ENCODE measurements at regions not wholly inside any gene's neighbourhood (a gene's known extent, or its start where the extent isn't known, plus 50 kb on each side); places are given as distances from the start of the nearest gene placed in this dataset.

DNA sequence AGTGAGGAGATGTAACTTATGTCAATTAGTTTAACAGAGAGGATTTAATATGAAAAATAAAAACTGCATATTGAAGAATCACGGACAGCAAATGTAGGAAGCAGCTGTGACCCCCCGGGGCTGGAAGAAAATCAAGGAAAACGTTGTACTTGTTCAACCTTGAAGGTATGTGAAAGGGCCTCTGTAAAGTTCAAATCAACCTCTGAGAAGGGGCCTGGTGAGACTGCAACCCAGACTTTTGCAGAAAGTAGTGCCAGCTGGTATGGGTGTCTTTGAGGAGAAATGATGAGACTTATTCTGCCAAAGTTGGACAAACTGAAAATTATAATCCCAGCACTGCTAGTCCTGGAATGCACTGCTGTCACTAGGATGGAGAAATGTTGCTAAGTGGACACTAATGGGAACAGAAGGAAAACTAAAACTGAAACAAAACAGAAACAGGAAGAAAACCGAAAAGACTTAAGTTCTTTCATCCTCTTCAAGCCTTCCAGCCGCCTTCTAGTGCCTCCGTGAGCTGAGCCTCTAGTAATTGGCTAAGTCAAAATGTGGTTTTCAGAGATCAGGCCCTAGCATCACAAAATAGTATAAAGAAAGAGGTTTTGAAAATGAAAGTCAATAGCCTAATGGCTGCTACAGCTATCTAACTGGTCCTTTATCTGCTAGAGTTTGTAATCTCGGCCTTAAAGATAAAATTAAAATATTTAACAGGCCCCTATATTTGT is 253.7 kb upstream of the SORCS1 start:
- no peak for DNase-seq (ENCODE audit: low spot score)

DNA sequence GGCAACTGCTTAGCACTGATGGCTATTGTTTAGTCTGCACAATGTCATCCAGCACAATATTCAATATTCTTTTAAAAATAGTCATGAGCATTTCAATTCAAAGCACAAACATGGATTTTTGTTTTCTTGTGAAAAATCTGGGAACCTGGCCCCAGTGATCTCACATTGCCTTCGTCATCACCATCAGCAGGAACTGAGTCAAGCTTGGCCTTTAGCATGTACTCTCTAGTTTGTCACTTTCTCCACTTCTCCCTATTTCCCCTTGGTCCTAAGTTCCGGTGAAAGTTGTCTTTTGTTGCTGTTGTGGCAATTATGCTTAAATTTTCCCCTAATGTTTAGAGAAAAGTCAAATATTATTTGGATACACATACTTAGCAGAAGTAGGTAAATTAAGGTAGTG is 252.9 kb upstream of the SORCS1 start:
- no peak for DNase-seq (ENCODE audit: low spot score)
- no peaks in the 10 kb centered on the region for H3K4me1 ChIP-seq (ENCODE audit: insufficient read depth)
- H4K20me1 ChIP-seq (ENCODE audit: insufficient read depth, poor library complexity, severe bottlenecking) = no peaks in the 10 kb centered on the region
- no peak overlapping the region for H3K27ac ChIP-seq
- H2AFZ ChIP-seq = no peak overlapping the region
- 92% methylated on average over 2 of the region's 2 CpGs for WGBS (ENCODE audit: low lambda C conversion rate, missing lambda C conversion rate)
- H3K27me3 ChIP-seq = no peaks in the 10 kb centered on the region
- no peak for TF ChIP-seq CTCF (IDR thresholded peaks at IDR 0.05; ENCODE audit: poor library complexity)
- no peak for TF ChIP-seq EZH2phosphoT487 (IDR thresholded peaks at IDR 0.05; ENCODE audit: low read depth, severe bottlenecking, unreplicated experiment)
- no peak for TF ChIP-seq EZH2 (IDR thresholded peaks at IDR 0.05; ENCODE audit: borderline replicate concordance)
- H3K4me2 ChIP-seq = no peak overlapping the region
- no peaks in the 10 kb centered on the region for H3K79me2 ChIP-seq
- no peak overlapping the region for H3K4me3 ChIP-seq
- H3K9me3 ChIP-seq (ENCODE audit: low read depth) = no peaks in the 10 kb centered on the region
- H3K36me3 ChIP-seq (replicated peaks; ENCODE audit: insufficient read depth, low read depth) = no peaks in the 10 kb centered on the region
- H3K9me2 ChIP-seq (replicated peaks; ENCODE audit: insufficient read depth) = no peaks in the 10 kb centered on the region

More for the DNA sequence above, 253.7 kb upstream of the SORCS1 start:
- WGBS (ENCODE audit: low lambda C conversion rate, missing lambda C conversion rate) = 69% methylated on average over 7 of the region's 7 CpGs
- Histone ChIP-seq H3K4me1 (ENCODE audit: insufficient read depth) (no peaks in the 10 kb centered on the region), H3K9me3 (ENCODE audit: low read depth) (no peaks in the 10 kb centered on the region), H4K20me1 (ENCODE audit: insufficient read depth, poor library complexity, severe bottlenecking) (no peaks in the 10 kb centered on the region), H2AFZ (no peak overlapping the region), H3K9me2 (replicated peaks; ENCODE audit: insufficient read depth) (no peaks in the 10 kb centered on the region), H3K79me2 (no peaks in the 10 kb centered on the region), H3K36me3 (replicated peaks; ENCODE audit: insufficient read depth, low read depth) (no peaks in the 10 kb centered on the region), H3K4me2 (no peak overlapping the region), H3K27me3 (no peaks in the 10 kb centered on the region), H3K4me3 (no peak overlapping the region), H3K27ac (no peak overlapping the region)
- no peak for TF ChIP-seq CTCF (IDR thresholded peaks at IDR 0.05; ENCODE audit: poor library complexity)
- no peak for TF ChIP-seq EZH2 (IDR thresholded peaks at IDR 0.05; ENCODE audit: borderline replicate concordance)
- no peak for TF ChIP-seq EZH2phosphoT487 (IDR thresholded peaks at IDR 0.05; ENCODE audit: low read depth, severe bottlenecking, unreplicated experiment)

DNA sequence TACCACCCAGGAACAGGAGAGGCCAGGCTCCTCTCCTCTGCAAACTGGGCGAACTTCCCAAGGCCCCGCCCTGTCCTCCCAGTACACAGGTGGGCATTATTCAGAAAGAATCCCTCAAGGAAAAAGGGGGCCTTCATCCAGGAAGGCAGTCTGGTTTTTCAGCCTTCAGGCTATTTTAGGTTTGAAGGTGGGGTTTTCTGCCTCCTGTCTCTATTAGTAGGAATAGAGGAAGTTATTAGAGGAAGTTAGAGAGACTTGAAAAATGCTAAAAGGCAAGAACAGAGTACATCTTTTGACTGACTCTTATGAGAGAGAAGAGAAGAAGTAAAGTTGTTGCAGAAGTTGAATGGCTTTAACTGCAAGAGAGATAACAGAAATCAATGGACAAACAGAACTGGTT is 250.9 kb upstream of the SORCS1 start:
- 93% methylated on average over 2 of the region's 2 CpGs for WGBS (ENCODE audit: low lambda C conversion rate, missing lambda C conversion rate)

More for the DNA sequence above, 250.9 kb upstream of the SORCS1 start:
- H3K36me3 ChIP-seq (replicated peaks; ENCODE audit: insufficient read depth, low read depth) = no peaks in the 10 kb centered on the region
- H2AFZ ChIP-seq = no peak overlapping the region
- H3K4me3 ChIP-seq = no peak overlapping the region
- no peak overlapping the region for H3K27ac ChIP-seq
- DNase-seq (ENCODE audit: low spot score) = no peak
- H3K9me3 ChIP-seq (ENCODE audit: low read depth) = no peaks in the 10 kb centered on the region
- H3K4me1 ChIP-seq (ENCODE audit: insufficient read depth) = no peaks in the 10 kb centered on the region
- TF ChIP-seq CTCF (IDR thresholded peaks at IDR 0.05; ENCODE audit: poor library complexity) = no peak
- no peak for TF ChIP-seq EZH2phosphoT487 (IDR thresholded peaks at IDR 0.05; ENCODE audit: low read depth, severe bottlenecking, unreplicated experiment)
- TF ChIP-seq EZH2 (IDR thresholded peaks at IDR 0.05; ENCODE audit: borderline replicate concordance) = no peak
- H4K20me1 ChIP-seq (ENCODE audit: insufficient read depth, poor library complexity, severe bottlenecking) = no peaks in the 10 kb centered on the region
- H3K27me3 ChIP-seq = no peaks in the 10 kb centered on the region
- no peak overlapping the region for H3K4me2 ChIP-seq
- no peaks in the 10 kb centered on the region for H3K9me2 ChIP-seq (replicated peaks; ENCODE audit: insufficient read depth)
- H3K79me2 ChIP-seq = no peaks in the 10 kb centered on the region
